Cardiac fibroblast (primary cell): ENCODE measurements at regions not wholly inside any gene's neighbourhood (a gene's known extent, or its start where the extent isn't known, plus 50 kb on each side); places are given as distances from the start of the nearest gene placed in this dataset.

Experiments
- DNase-seq, 2 donors: peaks; one replicate each; pipeline versions ENCODE4 v3.0.0 to v3.0.0-alpha.2; 2010; ENCODE audit warnings: low read depth in 2 of 2
- H3K4me3 ChIP-seq, 2 donors: replicated peaks in 1 of 2; 1 replicate in 1 of 2; 2 replicates in 1 of 2; pipeline ENCODE4 v1.5.1; 2011; ENCODE audit warnings: low read depth in 2 of 2, low read length in 2 of 2, mild to moderate bottlenecking in 2 of 2, moderate library complexity in 1 of 2
- TF ChIP-seq, protein P1 (sequence below): IDR thresholded peaks from one replicate; pipeline ENCODE4 v1.5.1; 2011; ENCODE audit warnings: low read depth, mild to moderate bottlenecking, low read length, inconsistent platforms

DNA sequence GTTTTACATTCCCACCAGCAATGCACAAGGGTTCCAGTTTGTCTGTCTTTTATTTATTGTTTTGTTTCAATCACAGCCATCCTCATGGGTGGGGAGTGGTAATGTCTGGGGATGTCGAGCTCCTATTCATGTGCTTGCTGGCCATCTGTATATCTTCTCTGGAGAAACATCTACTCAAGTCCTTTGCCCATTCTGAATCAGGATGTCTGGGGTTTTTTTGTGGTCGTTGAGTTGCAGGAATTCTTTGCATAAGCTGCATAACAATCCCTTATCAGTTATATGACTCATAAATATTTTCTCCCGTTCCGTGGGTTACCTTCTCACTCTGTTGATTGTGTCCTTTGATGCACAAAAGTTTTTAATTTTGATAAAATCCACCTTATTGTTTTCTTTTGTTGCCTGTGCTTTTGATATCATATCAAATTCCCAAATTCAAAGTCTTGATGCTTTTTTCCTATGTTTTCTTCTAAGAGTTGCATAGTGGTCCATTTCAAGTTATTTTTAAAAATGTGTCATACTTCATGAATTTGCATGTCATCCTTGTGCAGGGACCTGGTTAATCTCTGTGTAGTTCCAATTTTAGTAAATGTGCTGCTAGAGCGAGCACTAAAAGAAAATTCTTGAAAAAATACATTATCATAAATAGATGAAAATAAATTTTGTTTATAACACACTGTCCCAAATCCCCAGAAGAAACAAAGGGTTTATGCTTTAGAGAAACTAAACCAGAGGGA lies 54.9 kb upstream of the PDE10A start:
- TF ChIP-seq, protein P1, sequence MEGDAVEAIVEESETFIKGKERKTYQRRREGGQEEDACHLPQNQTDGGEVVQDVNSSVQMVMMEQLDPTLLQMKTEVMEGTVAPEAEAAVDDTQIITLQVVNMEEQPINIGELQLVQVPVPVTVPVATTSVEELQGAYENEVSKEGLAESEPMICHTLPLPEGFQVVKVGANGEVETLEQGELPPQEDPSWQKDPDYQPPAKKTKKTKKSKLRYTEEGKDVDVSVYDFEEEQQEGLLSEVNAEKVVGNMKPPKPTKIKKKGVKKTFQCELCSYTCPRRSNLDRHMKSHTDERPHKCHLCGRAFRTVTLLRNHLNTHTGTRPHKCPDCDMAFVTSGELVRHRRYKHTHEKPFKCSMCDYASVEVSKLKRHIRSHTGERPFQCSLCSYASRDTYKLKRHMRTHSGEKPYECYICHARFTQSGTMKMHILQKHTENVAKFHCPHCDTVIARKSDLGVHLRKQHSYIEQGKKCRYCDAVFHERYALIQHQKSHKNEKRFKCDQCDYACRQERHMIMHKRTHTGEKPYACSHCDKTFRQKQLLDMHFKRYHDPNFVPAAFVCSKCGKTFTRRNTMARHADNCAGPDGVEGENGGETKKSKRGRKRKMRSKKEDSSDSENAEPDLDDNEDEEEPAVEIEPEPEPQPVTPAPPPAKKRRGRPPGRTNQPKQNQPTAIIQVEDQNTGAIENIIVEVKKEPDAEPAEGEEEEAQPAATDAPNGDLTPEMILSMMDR, result no peak
- peak; percentile 66 to 73 for DNase-seq
- no peak overlapping the region for H3K4me3 ChIP-seq

DNA sequence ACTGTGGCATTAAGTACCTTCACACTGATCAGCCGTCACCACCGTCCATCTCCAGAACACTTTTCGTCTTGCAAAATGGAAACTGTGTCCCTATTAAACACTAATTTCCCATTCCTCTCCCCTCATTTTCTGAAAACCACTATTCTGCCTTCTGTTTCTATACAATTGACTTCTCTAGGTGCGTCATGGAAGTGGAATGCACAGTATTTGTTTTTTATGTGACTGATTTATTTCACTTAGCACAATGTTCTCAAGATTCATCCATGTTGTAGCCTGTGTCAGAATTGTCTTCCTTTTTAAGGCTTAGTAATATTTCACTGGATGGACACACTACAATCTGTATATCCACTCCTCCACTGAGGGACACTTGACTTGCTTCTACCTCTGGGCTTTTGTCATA lies 53.8 kb upstream of the PDE10A start:
- peak in 1 of 2 donors; percentile 51 for DNase-seq
- no peak overlapping the region for H3K4me3 ChIP-seq
- TF ChIP-seq, protein P1, result no peak

DNA sequence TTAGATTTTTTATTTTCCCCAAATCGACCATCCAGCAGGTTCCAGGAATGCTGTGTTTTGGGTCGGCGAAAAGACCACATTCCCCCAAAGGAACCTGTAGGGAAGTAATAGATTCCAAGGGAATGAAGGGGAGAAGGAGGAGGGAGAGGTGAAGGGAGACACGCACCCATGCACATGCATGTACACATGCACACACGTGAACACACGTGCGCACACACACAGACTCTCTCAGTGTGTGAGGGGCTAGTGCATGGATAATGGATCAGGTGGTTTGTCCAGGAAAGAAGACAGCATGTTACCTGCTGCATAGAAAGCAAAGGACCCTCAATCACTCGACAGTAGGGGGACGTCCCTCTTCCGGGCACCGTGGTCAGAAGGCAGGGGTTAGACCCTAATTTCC lies 52.4 kb upstream of the PDE10A start:
- no peak for DNase-seq
- H3K4me3 ChIP-seq, result no peak overlapping the region
- TF ChIP-seq, protein P1, result no peak

DNA sequence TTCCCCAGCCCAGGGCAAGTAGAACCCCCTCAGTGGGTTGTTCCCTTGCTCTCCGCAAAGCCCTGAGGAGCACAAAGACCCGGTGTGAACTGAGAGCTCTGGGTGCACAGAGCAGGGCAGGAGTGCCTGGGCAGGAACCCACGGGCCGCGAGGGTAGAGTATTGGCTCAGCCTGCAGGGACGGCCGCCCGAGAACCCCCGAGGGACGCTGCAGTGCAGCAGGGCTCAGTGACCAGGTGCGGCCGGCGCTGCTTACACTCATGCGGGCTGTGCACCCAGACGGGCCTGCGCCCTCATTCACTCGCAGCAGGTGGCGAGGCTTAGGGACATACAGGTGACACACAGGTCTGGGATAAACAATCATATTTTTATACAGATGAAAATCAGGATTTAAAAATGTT lies 51.9 kb upstream of the PDE10A start:
- DNase-seq, result no peak
- TF ChIP-seq, protein P1, result no peak
- H3K4me3 ChIP-seq, result no peak overlapping the region

DNA sequence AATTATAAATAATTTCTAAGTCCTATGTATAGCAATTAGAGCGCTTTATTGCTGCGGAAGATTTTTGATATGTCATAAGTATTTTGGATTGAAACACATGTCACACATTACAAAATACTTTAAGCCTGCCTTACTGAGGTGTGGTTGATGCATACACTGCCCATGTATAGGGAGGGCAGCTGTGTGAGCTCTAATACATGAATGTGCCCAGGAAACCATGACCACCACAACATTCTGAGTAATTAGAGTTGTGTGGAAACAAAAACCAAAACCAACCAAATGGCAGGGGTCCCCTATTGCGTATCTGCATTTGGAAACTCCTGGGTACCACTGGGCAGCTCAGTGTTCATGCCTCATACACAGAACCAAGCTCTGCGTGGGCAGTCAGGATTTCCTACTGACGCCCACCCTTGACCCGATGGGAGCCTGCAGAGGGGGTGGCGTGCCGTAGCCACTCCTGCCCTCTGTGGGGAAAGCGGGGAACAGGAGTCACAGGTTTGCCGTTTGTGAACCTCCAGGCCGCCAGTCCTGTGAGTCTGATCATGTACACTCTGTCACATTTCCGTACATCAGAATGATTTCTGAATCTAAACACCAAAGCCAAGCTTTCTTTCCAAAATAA lies 50.9 kb upstream of the PDE10A start:
- no peak overlapping the region for H3K4me3 ChIP-seq
- DNase-seq, result no peak
- TF ChIP-seq, protein P1, result no peak
